Embryonic facial prominence (tissue), 1 donor: ENCODE measurements at regions not wholly inside any gene's neighbourhood (a gene's known extent, or its start where the extent isn't known, plus 50 kb on each side); places are given as distances from the start of the nearest gene placed in this dataset.

Source experiments
- DNase-seq: peaks from one replicate; pipeline ENCODE4 v3.0.0-alpha.2; 2016; ENCODE audit errors: extremely low spot score

DNA sequence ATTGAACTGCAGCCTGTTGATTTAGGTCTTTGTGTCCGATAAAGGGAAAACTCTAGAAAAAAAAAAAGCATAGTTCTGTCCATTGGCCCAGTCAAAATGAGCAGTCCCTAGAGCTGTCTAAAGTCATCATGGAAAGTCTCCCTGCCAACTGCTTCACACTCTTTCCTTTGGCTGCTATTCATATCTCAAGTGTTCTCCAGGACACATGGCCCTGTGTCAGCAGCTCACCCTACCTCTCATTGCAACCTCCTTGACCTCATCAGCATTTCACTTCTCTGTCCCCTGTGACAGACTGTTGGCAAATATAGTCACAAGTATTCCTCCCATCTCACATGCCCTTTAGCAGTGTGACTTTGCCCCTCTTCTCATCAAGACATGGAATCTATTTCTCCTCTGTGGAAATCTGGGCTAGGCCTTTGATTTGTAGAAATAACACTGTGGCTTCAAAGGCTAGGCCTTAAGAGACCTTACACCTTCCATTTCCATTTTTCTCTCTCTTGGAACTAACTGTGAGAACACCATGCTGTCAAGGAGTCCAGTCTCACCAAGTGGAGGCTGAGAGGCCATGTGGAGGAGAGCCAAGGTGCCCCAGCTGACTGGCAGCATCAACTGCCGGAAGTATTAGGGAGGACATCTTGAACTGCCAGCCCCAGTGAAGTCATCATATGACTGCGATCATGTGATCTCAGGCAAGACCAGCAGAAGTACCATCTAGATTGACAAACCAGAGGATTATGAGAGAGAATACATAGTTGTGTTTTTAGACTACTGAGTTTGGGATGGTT, 149.4 kb upstream of the TARS1 start:
- no peak for DNase-seq

DNA sequence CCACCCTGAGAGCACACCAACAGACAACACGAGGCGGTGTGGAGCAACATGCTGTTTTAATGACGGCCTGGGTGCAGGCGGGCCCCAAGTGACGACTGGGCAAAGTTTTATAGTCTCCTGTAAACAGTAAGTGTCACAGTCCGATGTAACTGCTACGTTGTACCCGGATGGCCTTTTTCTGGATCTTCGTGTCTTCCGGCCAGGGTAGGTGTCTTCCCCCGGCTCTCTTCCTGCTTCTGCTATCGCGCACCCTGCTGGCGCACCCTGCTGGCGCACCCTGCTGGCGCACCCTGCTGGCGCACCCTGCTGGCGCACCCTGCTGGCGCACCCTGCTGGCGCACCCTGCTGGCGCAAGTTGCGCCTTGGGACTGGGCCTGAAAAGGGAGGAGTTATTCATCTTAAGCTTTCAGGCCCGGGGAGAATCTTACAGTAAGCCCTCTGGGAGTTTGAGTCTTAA, 143.0 kb upstream of the TARS1 start:
- no peak for DNase-seq

DNA sequence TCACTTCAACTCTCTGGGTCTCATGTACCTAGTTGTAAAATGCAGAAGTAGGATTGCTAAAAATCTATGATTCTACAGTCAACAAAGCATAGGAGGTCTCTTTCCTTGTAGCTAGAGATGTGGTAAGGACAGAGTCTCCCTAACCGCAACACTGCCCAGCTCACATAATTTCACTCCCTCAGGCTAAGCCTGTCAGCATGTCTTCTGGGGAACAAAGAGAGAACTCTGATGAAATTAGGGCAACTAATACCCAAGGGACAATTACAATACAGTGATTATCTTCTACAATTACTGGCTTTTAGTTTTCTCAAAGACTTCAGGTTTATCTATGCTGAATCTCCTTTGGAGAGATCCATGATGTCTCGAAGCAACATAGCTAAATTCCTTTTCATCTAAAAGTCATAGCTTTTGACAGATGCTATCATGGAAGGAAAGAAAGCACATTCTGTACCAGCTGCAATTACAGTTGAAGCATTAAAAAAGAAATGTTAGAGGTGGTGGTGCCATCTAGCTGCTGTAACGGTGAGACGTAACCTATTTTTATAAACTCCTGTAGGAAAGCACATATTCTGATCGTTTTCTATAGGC, 141.1 kb upstream of the TARS1 start:
- DNase-seq: peak; percentile 49

DNA sequence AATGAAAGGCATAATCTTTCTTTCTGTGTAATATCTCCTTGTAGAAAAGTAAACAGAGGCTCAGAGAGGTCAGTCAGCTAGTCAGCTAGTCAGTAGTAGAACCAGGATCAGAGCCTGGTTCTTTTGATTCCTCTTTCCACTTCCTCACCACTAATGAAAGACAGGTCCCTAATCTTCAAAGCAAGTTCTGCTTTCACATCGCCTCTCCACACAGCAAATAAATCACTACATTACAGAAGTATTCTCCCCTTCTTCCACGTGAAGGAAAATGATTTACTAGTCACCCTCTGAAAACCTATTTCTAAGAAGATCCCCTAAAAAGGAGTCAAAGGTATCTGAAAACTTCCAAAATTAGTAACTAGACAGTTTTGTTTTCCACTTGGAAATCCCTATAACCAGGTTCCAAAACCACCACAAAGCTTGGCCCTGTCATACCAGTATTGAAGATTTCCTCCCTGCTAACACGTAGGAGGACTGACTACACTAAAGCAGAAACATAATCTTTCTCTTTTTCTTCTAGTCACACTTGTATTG, 140.5 kb upstream of the TARS1 start:
- DNase-seq: no peak

DNA sequence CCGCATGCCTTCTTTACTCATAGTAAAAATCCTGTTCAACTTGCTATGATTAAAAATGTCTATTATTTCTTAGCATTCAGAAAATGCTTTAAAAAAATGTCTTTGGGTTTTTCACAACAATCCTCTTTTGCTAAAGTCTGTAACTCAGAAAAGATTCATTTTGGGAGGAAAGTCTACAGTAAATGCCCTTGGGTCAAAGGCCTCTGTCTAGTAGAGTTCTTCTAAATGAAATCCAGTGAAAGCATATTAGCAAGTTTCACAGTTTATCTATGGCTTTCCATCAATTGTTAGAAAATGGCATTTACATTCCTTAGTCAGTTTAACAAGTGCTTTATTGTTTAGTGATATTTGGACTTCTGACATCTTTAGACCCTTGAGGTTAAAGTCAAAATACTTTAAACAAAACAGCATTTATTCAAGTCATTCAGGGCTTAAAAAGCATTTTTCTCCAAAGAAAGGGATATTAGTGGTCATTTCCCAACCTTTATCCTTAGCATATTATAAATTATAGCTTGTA, 137.1 kb upstream of the TARS1 start:
- DNase-seq: no peak

DNA sequence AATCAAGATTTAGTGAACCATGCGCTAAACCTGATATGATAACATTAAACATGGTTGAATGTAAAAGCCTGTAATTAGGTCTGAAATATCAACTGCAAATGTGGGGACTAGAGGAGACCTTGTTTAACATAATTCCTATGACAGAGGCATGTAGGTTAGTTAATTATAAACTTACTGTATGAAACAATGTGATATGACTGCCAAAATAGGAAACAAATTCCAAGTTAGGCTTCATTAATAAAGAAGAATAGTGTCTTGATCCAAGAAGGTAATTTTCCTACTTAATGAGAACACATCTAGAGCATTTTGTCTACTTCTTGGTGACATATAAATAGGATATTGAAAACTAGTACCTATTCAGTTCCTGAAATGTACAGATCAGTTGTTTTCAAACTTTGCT, 136.2 kb upstream of the TARS1 start:
- no peak for DNase-seq

DNA sequence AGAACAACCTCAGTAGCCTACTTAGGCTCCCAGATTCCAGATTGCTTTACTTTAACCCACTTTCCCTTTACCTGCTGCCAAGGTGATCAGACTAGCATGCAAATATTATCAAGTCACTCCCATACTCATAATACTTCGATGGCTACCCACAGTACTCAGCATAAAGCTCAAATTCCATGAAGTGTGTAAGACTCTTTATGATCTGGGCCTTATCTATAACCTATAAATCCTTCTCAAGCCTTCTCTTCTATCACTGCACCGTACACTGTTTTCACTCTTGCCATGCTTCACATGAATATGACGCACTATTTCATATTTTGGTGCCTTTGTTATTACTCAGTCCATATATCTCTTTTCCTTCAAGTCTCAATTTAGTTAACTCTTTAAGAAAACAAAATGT, 135.2 kb upstream of the TARS1 start:
- no peak for DNase-seq

DNA sequence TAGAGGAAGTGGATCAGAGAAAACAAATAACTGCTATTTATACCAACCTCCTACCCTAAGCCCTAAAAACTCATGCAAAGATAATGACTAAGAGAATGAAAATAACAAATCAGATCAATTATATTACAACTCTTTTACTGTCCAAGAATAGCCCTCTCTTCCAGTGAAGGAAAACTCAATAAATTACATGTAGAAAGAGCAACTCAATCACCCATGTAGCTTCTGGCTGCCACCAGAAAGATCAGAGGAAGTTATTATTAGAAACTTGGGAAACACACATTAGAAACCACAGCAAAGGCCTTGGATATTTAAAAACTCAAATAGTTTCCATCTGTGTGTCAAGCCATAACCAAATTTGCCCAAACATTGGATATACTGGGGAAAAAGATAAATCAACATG, 134.0 kb upstream of the TARS1 start:
- DNase-seq: no peak

DNA sequence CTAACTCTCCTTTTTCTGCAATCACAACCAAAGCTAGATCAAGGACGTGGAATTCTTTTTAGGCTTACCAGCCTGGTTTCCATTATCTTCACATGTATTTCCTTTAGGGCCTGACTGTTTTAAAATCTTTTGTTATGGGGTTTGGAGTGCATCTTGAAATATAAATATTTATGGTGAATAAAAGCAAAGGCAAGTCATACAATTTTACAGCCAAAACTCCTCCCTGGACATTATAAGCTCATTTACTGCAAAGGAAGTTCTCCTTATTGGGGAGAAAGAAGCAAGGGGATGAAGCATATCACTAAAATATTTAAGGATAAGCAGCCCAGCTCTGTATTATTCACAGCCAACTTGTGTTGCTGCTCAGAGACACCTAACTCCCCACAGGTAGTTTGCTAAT, 132.2 kb upstream of the TARS1 start:
- no peak for DNase-seq

DNA sequence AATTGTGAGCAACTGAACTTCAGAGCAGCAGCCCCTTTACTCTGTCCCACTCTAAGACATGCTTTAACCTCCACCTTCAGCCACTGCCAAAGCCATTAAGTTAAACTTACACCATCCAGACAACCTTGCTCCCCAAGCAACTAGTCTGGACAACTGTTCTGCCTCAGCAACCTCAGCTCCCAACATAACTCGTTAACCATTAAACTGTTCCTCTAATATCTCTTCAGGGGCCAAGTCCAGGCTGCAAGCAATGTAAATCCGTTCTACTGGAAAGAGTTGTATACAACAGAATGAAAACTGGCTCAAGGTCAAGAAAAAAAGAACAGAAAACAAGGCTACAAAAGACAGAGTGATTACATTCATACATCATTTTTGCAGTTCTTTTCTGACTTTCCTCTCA, 131.7 kb upstream of the TARS1 start:
- no peak for DNase-seq

DNA sequence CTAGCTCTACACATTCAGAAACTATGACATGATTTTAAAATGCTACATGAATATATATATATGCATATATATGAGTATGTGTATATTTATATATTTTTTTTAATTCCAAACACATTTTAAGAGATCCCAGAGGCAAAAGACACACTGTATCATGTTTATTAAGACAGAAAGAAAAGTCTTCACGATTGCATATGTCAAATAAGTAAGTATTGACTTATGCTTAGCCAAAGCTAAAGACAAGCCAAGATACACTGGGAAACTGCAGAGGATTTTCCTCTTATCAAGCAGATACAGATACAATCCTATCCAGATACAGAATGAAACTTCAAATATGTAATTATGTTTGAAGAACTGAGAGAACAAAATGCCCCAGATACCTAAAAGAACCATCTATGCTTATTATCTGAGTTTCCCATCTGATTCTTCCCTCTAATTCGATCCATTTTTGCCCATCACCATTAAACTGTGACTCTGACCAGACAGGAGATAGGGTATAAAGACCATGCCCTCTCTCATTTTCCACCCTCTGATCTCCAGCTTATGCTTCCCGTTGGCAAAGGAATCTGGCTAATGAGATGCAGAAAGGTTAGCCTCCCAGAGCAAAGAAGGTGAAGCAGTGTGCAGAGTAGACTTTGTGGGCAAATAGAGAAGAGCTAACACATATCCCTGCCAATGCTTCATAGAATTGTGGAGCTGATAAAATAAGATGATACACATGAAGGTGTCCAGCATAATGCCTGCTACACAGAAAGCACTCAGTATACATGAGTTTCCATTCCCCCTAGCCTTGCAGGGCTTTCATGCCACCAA, 131.0 kb upstream of the TARS1 start:
- no peak for DNase-seq

DNA sequence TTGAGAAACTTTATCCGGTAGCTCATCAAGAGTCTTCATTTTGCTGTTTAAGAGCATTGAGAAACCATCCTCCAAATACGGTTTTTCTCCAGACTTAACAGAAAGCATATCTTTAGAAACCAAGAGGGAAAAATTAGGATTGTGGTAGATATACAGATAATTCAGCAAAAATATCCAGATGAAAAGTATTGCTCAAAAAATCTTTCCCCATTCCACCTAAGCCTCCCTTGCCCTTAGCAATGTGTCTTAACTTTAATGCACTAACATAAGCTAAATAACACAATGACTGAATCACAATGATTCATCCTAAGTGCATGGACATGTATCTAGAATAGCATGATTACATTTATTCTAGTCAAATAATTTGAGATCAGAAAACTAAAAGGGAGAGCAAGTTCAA, 130.3 kb upstream of the TARS1 start:
- no peak for DNase-seq

DNA sequence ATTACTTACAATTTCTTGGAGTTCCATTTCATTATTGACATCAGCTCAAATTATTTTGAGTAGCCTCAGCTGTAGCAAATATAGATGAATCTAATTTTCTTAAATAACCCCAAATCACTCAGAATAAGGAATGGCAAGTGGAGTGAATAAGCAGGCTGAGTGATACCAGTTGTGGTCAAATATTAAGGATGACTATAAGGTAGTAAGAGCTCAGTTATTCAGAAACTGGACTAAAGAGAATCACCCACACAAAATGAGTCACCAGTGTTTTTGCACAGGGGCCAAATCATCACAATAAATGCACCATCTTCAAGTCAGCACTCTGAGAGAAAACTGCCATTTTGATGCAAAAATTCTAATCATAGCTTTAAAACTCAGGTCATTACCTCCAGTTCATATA, 128.9 kb upstream of the TARS1 start:
- no peak for DNase-seq

DNA sequence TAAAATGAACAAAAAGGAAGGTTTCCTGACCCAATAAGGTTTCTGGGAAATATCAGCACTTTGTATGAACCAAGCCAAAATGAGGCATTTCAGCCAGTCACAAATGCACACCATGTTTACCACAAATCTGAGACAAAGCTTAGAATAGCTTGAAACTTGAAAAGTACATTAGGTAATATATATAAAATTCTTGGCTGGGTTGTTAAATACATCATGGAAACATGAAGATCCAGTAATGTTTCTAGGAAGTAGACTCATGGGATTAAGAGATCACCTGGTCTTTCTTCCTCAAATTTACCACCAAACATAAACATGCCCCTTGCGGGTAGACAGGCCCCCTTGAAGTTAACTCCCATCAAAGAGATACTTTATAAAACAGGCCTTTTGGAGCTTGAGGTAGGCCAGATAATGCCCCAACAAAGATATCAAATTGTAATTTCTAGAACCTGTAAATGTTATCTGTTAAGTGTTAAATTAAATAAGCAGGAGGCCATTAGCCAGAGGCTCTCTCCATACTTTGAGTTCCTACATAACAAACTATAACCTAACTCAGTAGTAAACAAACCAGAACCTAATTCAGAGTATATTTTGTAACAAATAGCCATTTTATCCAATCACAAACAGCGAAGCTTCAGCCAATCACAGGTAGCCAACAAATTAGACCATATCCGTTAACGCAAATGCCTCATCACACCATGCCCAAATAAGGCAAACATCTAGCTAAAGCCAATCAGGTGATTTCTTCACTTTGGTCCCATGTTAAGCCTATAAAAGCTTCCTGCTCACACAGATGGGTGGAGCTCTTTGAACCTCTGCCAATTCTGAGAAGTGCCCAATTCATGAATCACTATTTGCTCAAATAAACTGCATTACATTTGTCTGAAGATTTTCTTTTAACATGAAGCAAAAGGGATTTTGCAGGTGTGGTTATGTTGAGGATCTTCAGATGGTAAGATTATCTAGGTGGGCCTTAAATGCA, 127.9 kb upstream of the TARS1 start:
- DNase-seq: no peak

DNA sequence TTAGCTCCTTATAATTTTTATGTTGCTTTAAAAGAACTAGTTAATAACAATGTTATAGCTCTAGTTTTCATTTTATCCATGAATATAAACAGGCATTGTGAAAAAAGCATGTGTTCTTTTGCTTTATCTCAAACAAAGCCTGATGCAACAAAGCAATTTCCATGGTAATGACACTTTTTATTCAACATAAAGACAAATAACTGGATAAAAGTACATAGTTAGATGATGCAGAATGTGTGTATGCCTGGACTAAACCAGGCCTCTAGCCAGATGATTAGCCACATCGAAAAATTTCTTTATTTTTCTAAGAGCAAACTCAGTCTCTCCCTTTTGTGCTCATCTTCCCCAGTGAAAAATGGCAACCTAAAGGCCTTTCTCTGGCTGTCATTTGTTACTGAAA, 125.6 kb upstream of the TARS1 start:
- DNase-seq: no peak

DNA sequence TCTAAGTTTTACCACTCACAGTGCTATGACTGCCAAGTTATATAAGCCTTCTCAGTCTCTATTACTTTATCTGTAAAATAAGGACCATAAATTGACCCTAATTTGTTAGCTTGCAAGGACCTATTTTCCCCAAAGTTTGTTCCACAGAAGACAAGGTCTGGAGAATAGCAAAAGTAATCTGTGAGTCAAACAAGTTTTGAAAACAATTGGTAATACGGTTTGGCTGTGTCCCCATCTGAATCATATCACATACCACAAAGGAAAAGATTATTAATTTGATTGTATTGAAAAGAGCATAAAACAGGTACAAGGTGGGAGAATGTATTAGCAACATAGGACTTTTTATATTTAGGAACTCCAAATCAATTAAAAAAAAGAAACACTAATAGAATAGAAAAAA, 124.0 kb upstream of the TARS1 start:
- DNase-seq: no peak

DNA sequence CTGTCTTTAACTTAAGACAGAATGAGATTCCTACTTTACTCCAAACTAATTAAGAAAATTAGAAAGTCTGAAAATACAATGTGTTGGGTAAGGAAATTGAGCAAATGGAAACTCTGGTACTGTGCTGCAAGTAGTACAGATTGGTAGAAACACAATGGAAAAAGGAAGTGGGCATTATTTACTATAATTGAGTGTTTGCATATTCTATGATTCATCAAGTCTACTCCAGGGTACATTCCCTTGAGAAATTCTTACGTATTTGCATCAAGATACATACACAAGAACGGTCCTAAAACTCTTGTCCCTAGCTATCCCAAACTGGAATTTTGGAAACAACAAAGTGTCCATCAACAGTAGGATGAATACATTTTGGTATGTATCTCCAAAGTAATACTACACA, 123.5 kb upstream of the TARS1 start:
- DNase-seq: no peak

DNA sequence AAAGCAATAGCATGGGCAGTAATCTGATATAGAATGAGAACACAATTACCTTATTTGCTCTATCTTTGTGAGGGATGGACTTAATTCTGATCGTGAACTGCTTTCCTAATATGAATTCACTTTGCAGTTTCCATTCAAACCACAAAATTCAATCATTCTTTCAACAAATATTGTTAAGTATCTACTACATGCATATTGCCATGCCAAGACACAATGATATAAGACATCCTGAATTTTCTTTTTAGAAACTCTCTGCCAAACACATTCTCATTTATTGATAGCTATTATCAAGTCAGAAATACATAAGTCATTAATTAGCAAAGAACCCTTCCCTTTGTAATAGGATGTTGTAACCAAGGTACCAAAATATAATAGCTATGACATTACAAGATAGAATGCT, 121.6 kb upstream of the TARS1 start:
- DNase-seq: no peak

DNA sequence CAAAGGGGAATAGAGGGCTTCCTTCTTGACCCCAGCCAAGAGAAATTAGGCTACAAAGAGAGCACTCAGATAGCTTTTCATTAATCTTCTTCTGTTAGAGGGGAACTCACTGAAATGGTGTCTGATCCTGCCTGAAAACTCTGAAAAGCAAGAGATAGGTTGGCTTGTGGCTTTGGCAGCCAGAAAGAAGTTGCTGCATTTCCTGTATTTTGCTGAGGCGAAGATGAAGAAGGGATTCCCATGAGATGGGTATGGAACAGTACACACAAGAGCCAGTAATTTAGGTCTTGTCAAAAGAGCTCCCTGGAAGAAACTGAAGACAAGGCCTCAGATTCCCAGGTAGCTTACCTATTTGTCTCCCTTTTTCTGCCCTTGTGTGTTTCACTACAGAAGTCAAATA, 120.9 kb upstream of the TARS1 start:
- no peak for DNase-seq

DNA sequence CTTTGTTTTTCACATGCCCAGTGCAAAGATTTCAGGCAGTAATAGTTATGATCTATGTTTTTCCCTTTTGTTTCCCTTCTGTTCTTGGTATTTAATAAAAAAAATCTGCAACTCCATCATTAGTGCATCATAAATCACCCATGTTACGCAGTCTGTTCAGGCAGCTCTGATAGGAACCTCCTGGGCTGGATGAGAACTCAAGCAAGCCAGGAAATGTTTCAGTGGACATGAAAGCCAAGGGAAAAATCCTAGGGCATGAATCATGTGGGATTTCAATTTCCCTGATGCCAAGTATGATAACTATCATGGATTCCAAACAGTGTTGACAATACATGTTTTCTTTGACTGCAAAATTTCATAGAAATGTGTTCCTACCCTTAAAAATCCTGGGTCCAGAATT, 119.7 kb upstream of the TARS1 start:
- DNase-seq: no peak

DNA sequence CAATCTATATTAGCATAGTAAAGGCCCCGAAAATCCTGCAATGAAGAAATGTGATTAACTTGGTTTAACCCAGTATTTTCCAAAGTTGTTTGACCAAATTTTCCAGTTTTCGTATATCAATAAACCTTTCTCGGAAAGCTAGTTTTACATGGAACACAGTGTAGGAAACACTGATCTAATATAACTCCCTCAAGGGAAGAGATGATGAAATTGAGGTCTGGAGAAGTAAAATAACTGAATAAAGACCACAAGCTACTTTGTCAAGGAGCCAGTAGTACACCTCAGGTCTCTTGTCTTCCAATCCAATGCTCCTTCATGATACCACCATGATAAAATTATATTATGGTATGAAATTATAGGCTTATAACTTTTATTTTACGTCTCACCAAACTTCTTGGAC, 118.1 kb upstream of the TARS1 start:
- no peak for DNase-seq
